ENCODE measurements at regions not wholly inside any gene's neighbourhood (a gene's known extent, or its start where the extent isn't known, plus 50 kb on each side); places are given as distances from the start of the nearest gene placed in this dataset.

DNA sequence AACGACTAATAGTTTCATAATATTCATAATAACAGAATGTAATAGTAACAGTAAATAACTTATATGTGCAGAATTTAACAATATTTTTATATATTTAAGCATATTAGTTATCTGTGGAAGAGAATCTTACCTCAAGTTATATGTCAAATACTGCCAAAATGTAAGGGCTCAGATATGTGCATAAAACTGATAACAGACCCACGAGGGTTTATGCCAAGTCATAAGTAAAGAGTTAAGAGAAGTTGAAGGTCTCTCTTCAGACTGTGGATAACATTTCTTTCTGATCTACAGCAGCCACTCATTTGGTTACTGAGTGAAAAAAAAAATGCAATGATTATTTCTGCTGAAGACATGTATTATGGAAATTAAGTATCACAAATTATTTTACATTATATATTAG lies 1167.8 kb upstream of the NCAM2 start:
- TF ChIP-seq CTCF (conservative IDR thresholded peaks at IDR 0.05), result no peak
- no peak for TF ChIP-seq ZFX (IDR thresholded peaks at IDR 0.05)
